Tibial nerve (tissue), 3 donors: ENCODE measurements at regions not wholly inside any gene's neighbourhood (a gene's known extent, or its start where the extent isn't known, plus 50 kb on each side); places are given as distances from the start of the nearest gene placed in this dataset.
"Not testable (repeated sequence)": the region's sequence is repeated elsewhere in the genome, so short reads cannot be mapped to it uniquely, and the experiment has no call there.

Source experiments
- CTCF ChIP-seq, 5 experiments: fragments of 200-600 bp in 3 of 5; fragments of 450-650 bp in 2 of 5; sonication (generic) in 3 of 5; IDR thresholded peaks; one replicate each; pipeline ENCODE4 v1.5.1; 2016 to 2019; ENCODE audit warnings: antibody characterized with exemption in 5 of 5, mild to moderate bottlenecking in 3 of 5, moderate library complexity in 2 of 5
- POLR2A ChIP-seq, 2 donors: fragments of 450-650 bp; IDR thresholded peaks; one replicate each; pipeline ENCODE4 v1.6.1; 2017; ENCODE audit warnings: antibody characterized with exemption in 2 of 2, mild to moderate bottlenecking in 2 of 2, moderate library complexity in 2 of 2

- TF ChIP-seq CTCF, POLR2A (IDR thresholded peaks at IDR 0.05): not testable (repeated sequence)
Observed at GRCh38 chr2:111434608-111434939, 313.9 kb downstream of the BCL2L11 start.
